ENCODE measurements at regions not wholly inside any gene's neighbourhood (a gene's known extent, or its start where the extent isn't known, plus 50 kb on each side); places are given as distances from the start of the nearest gene placed in this dataset.

DNA sequence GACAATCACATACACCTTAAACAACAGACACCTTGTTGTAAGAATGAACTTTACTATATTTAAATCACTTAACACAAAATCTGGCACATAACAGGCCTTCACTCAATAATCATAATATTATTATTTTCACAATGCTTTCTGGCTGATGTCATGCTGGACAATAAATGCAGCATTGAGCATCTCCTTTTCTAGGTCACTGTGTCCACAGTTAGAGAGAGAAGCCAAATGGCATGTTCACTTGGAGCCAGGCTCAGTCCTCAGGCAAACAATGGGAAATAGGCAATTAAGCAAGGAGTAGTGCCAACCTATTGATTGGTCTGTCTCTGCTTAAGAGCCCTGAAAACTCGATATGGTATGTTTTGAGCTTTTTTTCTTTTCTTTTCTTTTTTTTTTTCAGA is 50.6 kb upstream of the KLF4 start:
- DNase-seq (ENCODE audit: low read depth): no peak

- no peak for DNase-seq (ENCODE audit: low read depth)
These were observed 50.0 kb upstream of the KLF4 start for GRCh38 chr9:107539427-107540163.
